ENCODE measurements at regions not wholly inside any gene's neighbourhood (a gene's known extent, or its start where the extent isn't known, plus 50 kb on each side); places are given as distances from the start of the nearest gene placed in this dataset.
"Not testable (repeated sequence)": the region's sequence is repeated elsewhere in the genome, so short reads cannot be mapped to it uniquely, and the experiment has no call there.

GRCh38 chr20:53872561-53873229, 197.7 kb downstream of the BCAS1 start:
- DNase-seq (ENCODE audit: low read depth in 4 of 4, low spot score in 1 of 4), result no peak

GRCh38 chr20:53872081-53872541, 198.3 kb downstream of the BCAS1 start:
- DNase-seq (ENCODE audit: low read depth in 4 of 4, low spot score in 1 of 4), result no peak

DNA sequence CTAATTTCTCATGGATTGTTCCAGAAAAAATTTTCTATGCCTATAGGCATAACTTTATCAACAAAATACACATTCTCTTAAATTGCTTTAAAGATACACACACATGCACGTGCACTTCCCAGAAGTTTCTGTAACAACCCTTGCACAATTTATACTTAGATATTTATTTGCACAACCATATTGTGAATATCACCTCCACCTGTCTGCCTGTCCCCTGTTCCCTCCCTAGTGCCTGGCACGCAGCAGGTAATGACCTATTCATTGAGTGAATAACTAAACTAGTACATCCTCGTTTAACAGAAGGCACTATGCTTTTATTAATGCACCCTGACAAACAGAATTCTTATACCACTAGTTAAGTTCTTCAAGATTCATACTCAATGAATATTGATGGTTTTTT, 198.9 kb downstream of the BCAS1 start:
- DNase-seq (ENCODE audit: low read depth in 4 of 4, low spot score in 1 of 4), result no peak

DNA sequence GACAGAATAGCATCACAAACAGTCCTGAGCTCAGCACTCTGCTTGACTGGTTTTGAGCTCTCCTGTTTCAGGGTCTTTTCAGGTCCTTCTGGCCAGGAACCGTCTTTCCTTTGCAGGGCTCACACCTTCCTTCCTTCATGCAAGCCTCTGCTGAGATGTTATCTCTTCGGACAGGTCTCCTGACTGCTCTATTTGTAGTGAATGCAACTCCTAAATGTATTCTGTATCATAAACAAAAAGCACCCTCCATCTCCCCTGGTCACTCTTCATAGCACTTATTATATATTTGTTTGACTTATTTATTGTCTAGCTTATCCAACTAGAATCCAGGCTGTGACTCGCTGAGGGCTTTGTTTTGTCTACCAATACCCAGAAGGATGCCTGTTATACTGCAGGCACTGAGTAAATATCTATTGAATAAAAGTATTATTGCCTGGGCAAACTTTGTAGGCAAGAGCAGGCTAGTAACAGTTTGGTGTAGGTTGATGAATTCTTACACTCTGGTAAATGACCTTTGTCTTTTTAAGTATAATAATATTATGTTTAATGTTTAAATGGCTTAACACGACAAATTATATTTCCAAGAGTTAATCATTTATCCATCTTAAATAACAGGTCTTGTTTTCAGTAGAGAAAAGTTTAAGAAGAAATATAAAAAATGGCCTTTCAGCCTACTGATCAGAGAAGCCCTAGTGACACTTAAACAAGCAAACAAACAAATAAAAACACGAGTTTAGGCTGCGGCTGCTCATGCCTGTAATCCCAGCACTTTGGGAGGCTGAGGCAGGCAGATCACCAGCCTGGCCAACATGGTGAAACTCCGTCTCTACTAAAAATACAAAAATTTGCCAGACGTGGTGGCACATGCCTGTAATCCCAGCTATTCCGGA, 199.7 kb downstream of the BCAS1 start:
- DNase-seq (ENCODE audit: low read depth in 4 of 4, low spot score in 1 of 4), result no peak

DNA sequence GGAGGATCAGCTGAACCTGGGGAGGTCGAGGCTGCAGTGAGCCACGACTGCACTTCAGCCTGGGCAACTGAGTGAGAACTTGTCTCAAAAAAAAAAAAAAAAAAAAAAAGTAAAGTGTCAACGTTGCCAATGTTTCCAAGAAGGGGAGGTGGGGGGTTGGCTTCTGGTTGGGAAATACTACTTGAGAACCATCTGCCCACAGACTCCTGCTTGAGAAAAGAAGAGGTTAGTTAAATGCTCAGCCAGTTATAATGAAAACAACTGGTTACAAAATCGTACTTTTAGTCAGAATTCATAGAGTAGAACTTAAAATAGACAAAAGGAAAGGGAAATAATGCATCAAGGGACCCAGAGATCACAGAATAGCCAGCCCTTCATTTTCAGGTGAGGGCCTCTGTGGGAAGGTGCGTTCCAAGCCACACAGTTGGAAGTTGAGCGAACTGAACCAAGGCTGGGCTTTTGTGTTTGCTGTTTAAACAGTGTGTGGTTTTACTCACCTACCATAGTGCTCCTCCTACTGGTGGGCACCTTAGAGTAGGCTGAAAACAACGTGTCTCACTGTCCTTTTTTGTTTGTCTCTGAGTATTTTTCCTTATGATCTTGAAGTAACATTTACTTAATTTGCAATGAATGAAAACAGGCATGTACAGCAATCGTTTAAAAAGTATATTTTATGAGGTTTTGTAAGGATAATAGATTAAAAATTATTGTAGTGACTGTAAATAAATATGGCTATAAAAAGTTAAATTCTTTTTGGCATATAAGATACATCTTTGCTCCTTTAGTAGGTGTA, 200.7 kb downstream of the BCAS1 start:
- DNase-seq (ENCODE audit: low read depth in 4 of 4, low spot score in 1 of 4), result peak; percentile 35 to 59 (median 41)

DNA sequence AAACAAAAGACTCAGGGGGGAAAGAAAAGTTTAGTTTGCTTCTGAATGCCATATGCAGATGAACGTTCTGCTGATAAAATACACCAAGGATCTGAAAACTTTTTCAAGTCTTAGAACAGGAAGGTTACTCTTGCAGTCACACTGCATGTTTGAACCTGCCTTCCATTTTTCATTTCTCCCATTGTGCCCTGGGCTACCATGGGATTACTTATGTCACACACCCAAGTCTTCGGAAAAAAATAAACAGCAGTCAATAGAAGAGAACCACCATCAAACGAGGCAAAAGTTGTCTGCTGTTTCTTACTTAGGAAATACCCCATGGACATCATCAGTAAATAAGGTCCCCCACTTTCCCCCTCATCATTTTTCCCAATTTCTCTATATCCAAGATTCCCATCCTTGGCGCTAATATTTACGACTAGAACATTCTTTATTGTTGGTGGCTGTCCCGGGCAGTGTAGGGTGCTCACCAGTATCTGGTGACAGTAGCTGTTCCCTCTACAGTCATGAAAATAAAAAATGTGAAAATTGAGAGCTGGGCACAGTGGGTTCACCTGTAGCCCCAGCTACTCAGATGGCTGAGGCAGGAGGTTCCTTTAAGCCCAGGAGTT, 202.5 kb downstream of the BCAS1 start:
- DNase-seq (ENCODE audit: low read depth in 4 of 4, low spot score in 1 of 4), result no peak

- no peak for DNase-seq (ENCODE audit: low read depth in 4 of 4, low spot score in 1 of 4)
These were observed 203.3 kb downstream of the BCAS1 start for GRCh38 chr20:53866794-53867740.

DNA sequence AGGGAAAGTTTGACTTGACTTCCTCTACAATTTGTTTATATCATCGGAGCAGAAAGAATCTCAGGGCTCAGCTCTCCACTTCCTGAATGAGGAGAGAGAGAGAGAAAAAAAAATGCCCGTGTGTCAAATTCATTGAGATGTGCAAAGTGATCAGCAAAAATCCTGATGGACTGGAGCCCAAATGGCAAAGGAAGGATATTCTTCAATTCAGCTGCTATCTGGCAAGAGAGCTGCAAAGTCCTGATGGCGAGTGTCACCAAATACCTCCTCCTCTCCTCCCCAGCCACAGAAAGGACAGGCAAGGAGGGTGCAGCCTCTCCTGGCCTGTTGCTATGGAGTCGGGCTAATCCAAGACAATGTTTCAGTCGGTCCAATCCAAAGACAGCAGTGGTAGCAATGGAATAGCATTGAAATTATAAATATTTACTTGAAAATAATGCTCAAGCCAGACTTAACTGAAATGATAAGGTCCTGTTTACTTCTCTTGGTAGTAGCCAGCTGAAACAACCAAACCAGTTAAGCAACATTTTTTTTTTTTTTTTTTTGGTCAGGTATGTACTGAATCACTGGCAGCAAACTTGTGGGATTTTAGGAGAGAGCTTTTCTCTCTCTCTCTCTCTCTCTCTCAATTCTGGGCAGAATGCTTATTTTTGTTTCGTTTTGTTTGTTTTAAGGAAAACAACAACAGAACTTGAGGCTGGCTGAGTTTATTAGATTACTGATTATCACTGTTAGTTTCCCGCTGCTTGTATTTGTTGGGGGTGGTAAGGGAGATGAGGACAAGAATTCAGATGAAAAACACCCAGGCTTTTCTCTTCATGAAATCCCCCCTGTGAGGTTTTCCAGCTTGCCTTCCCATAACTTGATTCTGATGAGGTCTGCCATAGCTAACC, 204.2 kb downstream of the BCAS1 start:
- no peak for DNase-seq (ENCODE audit: low read depth in 4 of 4, low spot score in 1 of 4)

DNA sequence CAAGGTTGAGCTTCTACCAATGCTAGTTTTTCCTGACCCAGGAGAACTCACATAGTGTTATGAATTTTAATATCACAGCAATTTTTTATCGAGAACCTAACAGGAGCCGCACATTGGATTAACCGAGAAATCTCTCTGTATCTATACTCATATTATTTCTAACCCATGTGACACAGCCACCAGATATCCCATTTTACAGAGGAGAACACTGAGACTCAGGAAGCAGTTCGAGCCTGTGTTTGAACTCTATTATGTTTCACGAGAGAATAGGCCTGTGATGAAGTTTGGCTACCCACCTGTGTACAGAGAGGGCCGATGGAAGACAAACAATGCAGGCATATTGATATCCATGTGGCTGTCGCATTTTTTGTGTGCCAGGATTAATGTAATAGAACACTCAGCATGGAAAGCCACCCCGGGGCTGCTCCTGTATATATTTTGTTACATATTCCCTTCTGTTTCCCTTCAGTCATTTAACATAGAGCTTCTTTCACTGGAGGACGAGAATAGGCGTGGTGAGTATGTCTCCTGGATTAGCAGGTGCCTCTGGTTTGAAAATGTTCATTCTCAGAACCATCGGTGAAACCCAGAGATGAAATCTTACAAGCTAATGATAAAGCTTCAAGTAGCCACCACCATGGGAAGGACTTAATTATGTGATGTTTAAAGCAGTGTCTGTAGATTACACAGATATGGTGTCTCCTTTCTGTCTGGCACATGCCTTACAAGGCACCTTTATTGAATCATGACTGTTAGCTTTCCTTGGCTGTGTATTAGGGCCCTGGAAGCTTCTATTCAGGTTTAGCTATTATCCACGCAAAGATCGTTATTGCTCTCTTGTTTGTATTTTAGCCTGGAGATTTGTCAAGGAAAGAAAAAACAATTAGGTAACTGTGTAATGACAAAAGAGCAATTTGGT, 205.4 kb downstream of the BCAS1 start:
- DNase-seq (ENCODE audit: low read depth in 4 of 4, low spot score in 1 of 4), result not testable (repeated sequence)

DNA sequence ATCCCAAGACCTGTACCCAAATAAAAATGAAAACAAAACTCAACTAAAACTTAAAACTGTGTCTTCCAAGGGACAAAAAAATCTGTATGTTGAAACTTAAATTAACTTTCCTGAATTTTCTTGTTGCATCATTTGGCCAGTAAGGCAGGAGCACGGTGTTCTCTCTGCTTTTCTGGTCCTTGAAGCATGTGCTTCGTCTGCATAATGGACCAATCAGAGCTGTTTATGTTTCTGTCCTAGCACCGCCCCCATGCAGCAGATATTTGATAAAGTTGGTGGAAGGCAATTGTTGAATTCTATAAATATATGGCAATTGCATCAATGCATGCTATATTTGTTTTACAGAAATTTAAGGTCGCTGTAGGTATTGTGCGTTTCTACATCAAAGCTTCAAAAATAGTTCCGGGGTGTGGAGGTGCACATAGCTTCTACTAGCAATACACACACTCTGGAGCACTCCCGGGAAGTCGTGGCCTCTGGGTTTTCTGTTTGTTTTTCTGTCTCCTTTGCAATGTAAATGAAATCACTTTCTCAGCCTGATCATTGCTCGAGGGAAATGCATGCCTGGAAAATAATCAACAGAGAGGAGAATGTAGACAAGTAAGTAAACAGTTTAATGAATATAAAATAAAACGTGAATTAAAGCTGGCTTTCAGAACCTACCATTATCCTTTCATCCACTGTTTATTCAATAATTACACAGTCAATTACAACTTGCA, 206.3 kb downstream of the BCAS1 start:
- DNase-seq (ENCODE audit: low read depth in 4 of 4, low spot score in 1 of 4), result not testable (repeated sequence)

DNA sequence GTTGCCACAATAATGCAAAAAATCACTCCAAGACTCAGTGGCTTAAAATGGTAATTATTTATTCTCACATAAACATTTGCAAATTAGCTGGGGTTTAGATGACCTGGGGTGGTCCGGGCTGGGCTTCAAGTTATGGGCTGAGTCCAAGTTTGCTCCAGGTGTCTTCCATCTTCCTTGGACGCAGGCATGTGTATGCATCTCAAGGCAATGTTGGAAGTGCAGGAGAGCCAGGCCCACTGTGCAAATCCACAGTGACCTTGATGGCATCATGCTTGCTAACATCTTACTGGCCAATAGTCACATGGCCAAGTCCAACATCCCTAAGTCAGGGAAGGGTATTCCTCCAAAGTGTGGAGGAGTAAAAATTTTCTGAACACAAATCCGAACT, 206.9 kb downstream of the BCAS1 start:
- DNase-seq (ENCODE audit: low read depth in 4 of 4, low spot score in 1 of 4), result not testable (repeated sequence)

- DNase-seq (ENCODE audit: low read depth in 4 of 4, low spot score in 1 of 4), result not testable (repeated sequence)
These were observed 207.4 kb downstream of the BCAS1 start for GRCh38 chr20:53863039-53863438.

- not testable (repeated sequence) for DNase-seq (ENCODE audit: low read depth in 4 of 4, low spot score in 1 of 4)
These were observed 207.9 kb downstream of the BCAS1 start for GRCh38 chr20:53862490-53862889.

- not testable (repeated sequence) for DNase-seq (ENCODE audit: low read depth in 4 of 4, low spot score in 1 of 4)
These were observed 208.3 kb downstream of the BCAS1 start for GRCh38 chr20:53862136-53862397.

DNA sequence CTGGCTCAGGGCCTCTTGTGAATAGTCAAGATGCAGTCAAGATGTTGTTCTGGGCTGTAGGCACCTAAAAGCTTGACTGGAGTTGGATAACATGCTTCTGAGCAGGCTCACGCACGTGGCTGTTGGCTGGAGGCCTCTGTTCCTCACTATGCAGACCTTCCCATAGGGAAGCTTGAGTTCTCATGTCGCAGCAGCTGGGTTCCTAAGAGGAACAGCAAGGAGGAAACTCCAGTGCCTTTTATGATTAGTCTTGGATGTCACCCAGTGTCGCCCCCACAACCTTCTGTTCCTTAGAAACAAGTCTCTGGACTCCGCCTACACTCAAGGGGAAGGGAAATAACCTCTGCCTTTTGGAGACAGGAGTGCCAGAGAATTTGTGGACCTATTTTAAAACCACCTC, 210.7 kb downstream of the BCAS1 start:
- no peak for DNase-seq (ENCODE audit: low read depth in 4 of 4, low spot score in 1 of 4)

GRCh38 chr20:53859009-53859408, 211.4 kb downstream of the BCAS1 start:
- not testable (repeated sequence) for DNase-seq (ENCODE audit: low read depth in 4 of 4, low spot score in 1 of 4)

GRCh38 chr20:53858516-53858915, 211.9 kb downstream of the BCAS1 start:
- DNase-seq (ENCODE audit: low read depth in 4 of 4, low spot score in 1 of 4), result not testable (repeated sequence)

Measured in stimulated activated CD4-positive, alpha-beta T cell treated with anti-CD3 and anti-CD28 coated beads, Interleukin-1b, Interleukin-23, amount 100 ng/mL, for 24 hours (primary cell).